AG09319 (cell line): ENCODE measurements at regions not wholly inside any gene's neighbourhood (a gene's known extent, or its start where the extent isn't known, plus 50 kb on each side); places are given as distances from the start of the nearest gene placed in this dataset.

Experiments
- DNase-seq: peaks from one replicate; pipeline ENCODE4 v3.0.0-alpha.2; 2010; ENCODE audit warnings: low read depth; ENCODE audit errors: extremely low read depth
- TF ChIP-seq, protein P1 (sequence below): IDR thresholded peaks from 2 replicates; pipeline ENCODE4 v1.5.1; 2011; ENCODE audit warnings: low read depth, mild to moderate bottlenecking, inconsistent platforms, low read length, moderate library complexity

GRCh38 chr4:151831526-151831925, 70.7 kb upstream of the GATB start:
- DNase-seq, result no peak
- TF ChIP-seq, protein P1, sequence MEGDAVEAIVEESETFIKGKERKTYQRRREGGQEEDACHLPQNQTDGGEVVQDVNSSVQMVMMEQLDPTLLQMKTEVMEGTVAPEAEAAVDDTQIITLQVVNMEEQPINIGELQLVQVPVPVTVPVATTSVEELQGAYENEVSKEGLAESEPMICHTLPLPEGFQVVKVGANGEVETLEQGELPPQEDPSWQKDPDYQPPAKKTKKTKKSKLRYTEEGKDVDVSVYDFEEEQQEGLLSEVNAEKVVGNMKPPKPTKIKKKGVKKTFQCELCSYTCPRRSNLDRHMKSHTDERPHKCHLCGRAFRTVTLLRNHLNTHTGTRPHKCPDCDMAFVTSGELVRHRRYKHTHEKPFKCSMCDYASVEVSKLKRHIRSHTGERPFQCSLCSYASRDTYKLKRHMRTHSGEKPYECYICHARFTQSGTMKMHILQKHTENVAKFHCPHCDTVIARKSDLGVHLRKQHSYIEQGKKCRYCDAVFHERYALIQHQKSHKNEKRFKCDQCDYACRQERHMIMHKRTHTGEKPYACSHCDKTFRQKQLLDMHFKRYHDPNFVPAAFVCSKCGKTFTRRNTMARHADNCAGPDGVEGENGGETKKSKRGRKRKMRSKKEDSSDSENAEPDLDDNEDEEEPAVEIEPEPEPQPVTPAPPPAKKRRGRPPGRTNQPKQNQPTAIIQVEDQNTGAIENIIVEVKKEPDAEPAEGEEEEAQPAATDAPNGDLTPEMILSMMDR, result no peak

GRCh38 chr4:151830168-151830567, 69.4 kb upstream of the GATB start:
- TF ChIP-seq, protein P1, result no peak
- no peak for DNase-seq

GRCh38 chr4:151829309-151829708, 68.5 kb upstream of the GATB start:
- DNase-seq, result no peak
- TF ChIP-seq, protein P1, result no peak

DNA sequence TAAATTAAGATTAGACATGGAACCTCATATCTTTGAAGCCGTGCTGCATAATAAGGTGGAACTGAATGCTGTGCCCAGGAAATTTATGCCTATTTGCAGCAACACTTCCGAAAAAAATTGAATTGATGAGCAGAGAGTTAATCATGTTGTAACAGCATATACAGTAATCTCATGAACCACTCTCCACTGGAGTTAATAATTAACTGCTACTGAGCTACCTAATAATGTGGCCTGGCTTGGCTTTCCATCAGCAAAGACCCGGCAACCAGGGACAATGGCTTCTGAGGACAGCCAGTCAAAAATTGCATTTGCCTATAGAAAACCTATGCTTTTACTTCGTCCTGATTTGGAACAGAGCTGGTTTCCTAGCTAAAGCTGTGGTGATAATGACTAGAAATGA, 63.8 kb upstream of the GATB start:
- TF ChIP-seq, protein P1, result no peak
- DNase-seq, result no peak

DNA sequence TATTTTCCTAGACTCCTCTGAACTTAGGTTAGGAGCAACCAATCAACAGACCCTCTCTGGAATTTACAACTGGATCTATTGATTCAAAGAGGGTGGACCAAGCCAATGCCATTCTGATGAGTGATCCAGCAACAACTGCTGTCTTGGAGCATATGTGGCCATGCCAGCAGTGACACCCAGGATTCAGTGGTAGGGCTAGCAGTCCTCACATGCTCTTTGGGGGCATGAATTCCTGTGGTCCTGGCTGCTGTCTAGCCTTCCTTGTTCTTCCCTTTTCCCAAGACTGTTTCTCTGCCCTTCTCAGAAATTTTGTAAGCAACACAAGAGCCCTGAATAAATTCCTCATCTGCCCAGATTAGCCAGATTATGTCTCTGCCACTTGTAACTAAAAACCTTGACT, 61.5 kb upstream of the GATB start:
- TF ChIP-seq, protein P1, result no peak
- DNase-seq, result no peak

DNA sequence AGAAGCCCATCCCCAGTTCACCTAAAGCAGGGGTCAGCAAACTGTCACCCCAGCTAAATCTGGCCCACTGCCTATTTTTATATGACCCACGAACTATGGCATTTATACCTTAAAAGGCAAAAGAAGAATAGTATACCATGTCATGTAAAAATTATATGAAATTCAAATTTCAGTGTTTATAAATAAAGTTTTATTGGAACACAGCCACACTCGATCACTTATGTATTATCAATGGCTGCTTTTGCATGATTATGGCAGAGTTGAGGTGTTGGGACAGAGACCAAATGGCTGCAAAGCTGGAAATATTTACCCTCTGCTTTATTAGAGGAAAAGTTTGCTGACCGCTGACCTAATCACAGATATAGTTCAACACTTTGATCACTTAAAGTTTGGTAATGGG, 59.2 kb upstream of the GATB start:
- DNase-seq, result no peak
- TF ChIP-seq, protein P1, result no peak

DNA sequence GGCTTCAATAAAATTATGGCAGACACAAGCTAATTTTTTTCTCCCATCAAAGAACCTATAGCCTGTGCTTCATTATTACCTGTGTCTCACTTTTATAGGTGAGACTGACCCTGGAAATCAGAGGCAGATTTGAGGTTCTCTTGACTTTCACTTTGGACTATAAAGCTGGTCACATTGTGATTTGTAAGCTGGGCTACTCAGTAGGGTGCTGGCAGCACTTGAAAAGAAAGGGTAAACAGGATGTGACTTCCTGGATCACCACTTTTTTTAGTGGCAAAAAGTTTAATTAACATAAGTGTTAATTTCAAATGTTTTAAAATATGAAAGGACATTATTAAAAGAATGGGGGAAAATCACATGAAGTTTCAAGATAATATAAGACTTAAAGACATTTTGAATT, 50.6 kb upstream of the GATB start:
- TF ChIP-seq, protein P1, result no peak

More for the DNA sequence above, 50.6 kb upstream of the GATB start:
- DNase-seq, result no peak
